CD14-positive monocyte (primary cell): ENCODE measurements at regions not wholly inside any gene's neighbourhood (a gene's known extent, or its start where the extent isn't known, plus 50 kb on each side); places are given as distances from the start of the nearest gene placed in this dataset.
A peak's percentile ranks its signal among the peaks of the same experiment; 100 is the strongest.

Source experiments
- DNase-seq, 3 donors: peaks; one replicate each; pipeline ENCODE4 v3.0.0-alpha.2; 2011 to 2022
- H2AFZ ChIP-seq: 2 replicates; pipeline ENCODE4 v1.6.0; 2012; ENCODE audit warnings: mild to moderate bottlenecking, low read depth, low read length, inconsistent platforms; ENCODE audit not compliant: insufficient read depth, poor library complexity, severe bottlenecking
- H3K27ac ChIP-seq, 2 donors: 1 replicate in 1 of 2; 2 replicates in 1 of 2; pipeline ENCODE4 v1.5.1; 2012 to 2013; ENCODE audit warnings: low read length in 2 of 2, control low read depth in 1 of 2, inconsistent platforms in 1 of 2, low read depth in 1 of 2, mild to moderate bottlenecking in 1 of 2
- H3K27me3 ChIP-seq, 2 donors: one replicate each; pipeline versions ENCODE4 v1.6.0 to v1.6.1; 2011 to 2013; ENCODE audit warnings: low read length in 2 of 2; ENCODE audit not compliant: control insufficient read depth in 2 of 2, insufficient read depth in 2 of 2
- H3K36me3 ChIP-seq, 2 donors: replicated peaks in 1 of 2; 1 replicate in 1 of 2; 2 replicates in 1 of 2; pipeline versions ENCODE4 v1.5.1 to v1.6.1; 2012 to 2013; ENCODE audit warnings: low read length in 2 of 2, control low read depth in 1 of 2, inconsistent platforms in 1 of 2, mild to moderate bottlenecking in 1 of 2; ENCODE audit not compliant: insufficient read depth in 2 of 2, control insufficient read depth in 1 of 2
- H3K4me1 ChIP-seq, 2 donors: 1 replicate in 1 of 2; 2 replicates in 1 of 2; pipeline versions ENCODE4 v1.5.1 to v1.6.1; 2012 to 2013; ENCODE audit warnings: low read length in 2 of 2, control low read depth in 1 of 2, inconsistent platforms in 1 of 2, mild to moderate bottlenecking in 1 of 2, moderate library complexity in 1 of 2; ENCODE audit not compliant: insufficient read depth in 2 of 2, control insufficient read depth in 1 of 2
- H3K4me2 ChIP-seq: replicated peaks from 2 replicates; pipeline ENCODE3; 2012; ENCODE audit warnings: low read length, moderate library complexity, mild to moderate bottlenecking; ENCODE audit not compliant: poor library complexity, severe bottlenecking; ENCODE audit errors: extremely low read depth
- H3K4me3 ChIP-seq, 3 experiments: fragments of 200-600 bp in 1 of 3; sonication (generic) in 1 of 3; replicated peaks in 1 of 3; 1 replicate in 2 of 3; 2 replicates in 1 of 3; pipeline ENCODE4 v1.5.1; 2011 to 2013; ENCODE audit warnings: low read length in 3 of 3, mild to moderate bottlenecking in 3 of 3, control low read depth in 2 of 3, low read depth in 2 of 3, inconsistent platforms in 1 of 3, moderate library complexity in 1 of 3
- H3K79me2 ChIP-seq: 2 replicates; pipeline ENCODE4 v1.6.0; 2012; ENCODE audit warnings: mild to moderate bottlenecking, control low read depth, inconsistent platforms, low read length, moderate library complexity; ENCODE audit not compliant: insufficient read depth
- H3K9ac ChIP-seq: 2 replicates; pipeline ENCODE4 v1.6.0; 2017; ENCODE audit warnings: low read length, mild to moderate bottlenecking; ENCODE audit not compliant: insufficient read depth, poor library complexity, severe bottlenecking
- H3K9me3 ChIP-seq, 2 donors: replicated peaks in 1 of 2; 1 replicate in 1 of 2; 2 replicates in 1 of 2; pipeline versions ENCODE4 v1.5.1 to v1.6.1; 2012 to 2013; ENCODE audit warnings: low read length in 2 of 2, control low read depth in 1 of 2; ENCODE audit not compliant: control insufficient read depth in 1 of 2, insufficient read depth in 1 of 2
- H4K20me1 ChIP-seq: 2 replicates; pipeline ENCODE4 v1.6.0; 2012; ENCODE audit warnings: mild to moderate bottlenecking, low read length, control low read depth, moderate library complexity; ENCODE audit not compliant: insufficient read depth
- H3K27ac Mint-ChIP-seq, 7 donors: one replicate each; pipeline ENCODE4 v1.8.0; 2020; ENCODE audit warnings: mild to moderate bottlenecking in 7 of 7, mixed read lengths in 7 of 7, moderate library complexity in 6 of 7, inconsistent platforms in 2 of 7
- H3K27me3 Mint-ChIP-seq, 3 donors: one replicate each; pipeline ENCODE4 v1.8.0; 2021 to 2022; ENCODE audit warnings: low read depth in 3 of 3, mild to moderate bottlenecking in 3 of 3, mixed read lengths in 3 of 3, moderate library complexity in 3 of 3, inconsistent platforms in 1 of 3
- H3K36me3 Mint-ChIP-seq, 2 donors: one replicate each; pipeline ENCODE4 v1.8.0; 2020; ENCODE audit warnings: mixed read lengths in 2 of 2, inconsistent platforms in 1 of 2, mild to moderate bottlenecking in 1 of 2
- H3K4me1 Mint-ChIP-seq: one replicate; pipeline ENCODE4 v1.8.0; 2020; ENCODE audit warnings: mild to moderate bottlenecking, mixed read lengths
- H3K4me3 Mint-ChIP-seq, 2 donors: one replicate each; pipeline ENCODE4 v1.8.0; 2020; ENCODE audit warnings: mild to moderate bottlenecking in 2 of 2, mixed read lengths in 2 of 2, moderate library complexity in 1 of 2
- H3K9me3 Mint-ChIP-seq, 7 donors: one replicate each; pipeline ENCODE4 v1.8.0; 2020 to 2022; ENCODE audit warnings: mixed read lengths in 7 of 7, mild to moderate bottlenecking in 6 of 7, moderate library complexity in 6 of 7, inconsistent platforms in 2 of 7
- CTCF ChIP-seq: fragments of 200-600 bp; IDR thresholded peaks from one replicate; pipeline ENCODE4 v1.8.0; 2022; ENCODE audit warnings: antibody characterized with exemption, mild to moderate bottlenecking
- WGBS: methylation state at CpG from one replicate; pipeline ENCODE4 v1.1.5; 2013; ENCODE audit warnings: missing lambda C conversion rate; ENCODE audit not compliant: insufficient coverage; 5-methylcytosine and 5-hydroxymethylcytosine counted together
- intact Hi-C, 2 donors: fragments of 100-400 bp; cut with micrococcal nuclease; formaldehyde crosslinking; loops; one replicate each; pipeline versions ENCODE4 v1.15.0 to v1.15.1; 2023

DNA sequence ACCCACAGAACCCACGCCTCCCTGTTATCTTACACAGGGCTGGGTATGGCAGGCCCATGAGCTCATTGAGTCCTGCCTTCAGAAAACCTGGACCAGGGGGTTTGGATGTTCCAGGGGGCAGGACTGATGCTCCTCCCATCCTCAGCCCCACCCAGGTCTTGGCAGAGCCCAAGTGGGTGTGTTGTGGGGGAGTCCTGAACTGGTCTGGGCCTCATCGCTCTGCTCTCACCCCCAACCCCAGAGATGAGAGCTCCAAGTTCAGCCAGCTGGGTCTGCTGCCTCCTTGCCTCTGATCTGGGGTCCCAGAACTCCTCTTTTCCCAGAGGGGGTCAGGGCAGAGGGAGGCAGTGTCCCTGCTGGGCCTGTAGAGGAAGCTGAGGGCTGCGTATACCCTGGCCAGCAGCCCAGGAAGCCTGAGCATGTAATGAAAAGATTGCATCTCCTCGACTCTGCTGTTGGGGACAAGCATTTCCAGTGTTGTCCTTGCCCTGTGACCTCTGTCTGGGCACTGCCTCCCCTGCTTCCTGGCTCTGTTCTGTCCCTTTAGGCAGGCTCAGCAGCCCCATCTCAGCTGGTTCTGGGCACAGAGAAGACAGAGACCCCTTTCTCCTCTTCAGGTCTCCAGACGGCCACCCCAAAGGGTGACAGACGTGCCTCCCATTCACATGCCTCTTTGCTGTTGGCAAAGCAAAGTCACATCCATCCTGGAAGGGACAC lies 54.7 kb upstream of the EPS8L3 start:
- peak overlapping the region in 5 of 7 donors; percentile 8 to 67 (median 53) for H3K27ac Mint-ChIP-seq
- H2AFZ ChIP-seq: no peak overlapping the region

GRCh38 chr1:109817881-109818270 lies 54.2 kb upstream of the EPS8L3 start:
- Histone ChIP-seq H3K27me3 (no peaks in the 10 kb centered on the region), H3K4me2 (no peak overlapping the region), H3K4me1 (peaks cover 75 to 87% of the 10 kb centered on the region in 2 donors), H3K9me3 (peaks cover 0 to 7% of the 10 kb centered on the region in 2 donors), H3K9ac (no peak overlapping the region), H3K27ac (no peak overlapping the region), H4K20me1 (no peaks in the 10 kb centered on the region), H3K36me3 (no peaks in the 10 kb centered on the region), H2AFZ (no peak overlapping the region), H3K79me2 (no peaks in the 10 kb centered on the region), H3K4me3 (no peak overlapping the region)
- Mint-ChIP-seq H3K36me3 (peaks cover 0 to 7% of the 10 kb centered on the region in 2 donors), H3K27me3 (peaks cover 8 to 18% (median 13%) of the 10 kb centered on the region in 3 donors), H3K4me3 (no peak overlapping the region), H3K9me3 (peaks cover 2 to 13% (median 7%) of the 10 kb centered on the region in 7 donors), H3K27ac (peak overlapping the region in 4 of 7 donors; percentile 46 to 69 (median 62)), H3K4me1 (peaks cover 89% of the 10 kb centered on the region)
- no peak for DNase-seq
- 100% methylated on average over 1 of the region's 2 CpGs for WGBS
- no peak for TF ChIP-seq CTCF
- intact Hi-C loops: no loop called here

More for the DNA sequence above, 54.7 kb upstream of the EPS8L3 start:
- DNase-seq: no peak
- Histone ChIP-seq H3K79me2 (no peaks in the 10 kb centered on the region), H3K36me3 (no peaks in the 10 kb centered on the region), H3K4me3 (no peak overlapping the region), H3K9me3 (peaks cover 0 to 7% of the 10 kb centered on the region in 2 donors), H3K9ac (no peak overlapping the region), H3K27me3 (no peaks in the 10 kb centered on the region), H4K20me1 (no peaks in the 10 kb centered on the region), H3K27ac (no peak overlapping the region), H3K4me2 (no peak overlapping the region), H3K4me1 (peaks cover 76 to 88% of the 10 kb centered on the region in 2 donors)
- H3K4me1 Mint-ChIP-seq: peaks cover 89% of the 10 kb centered on the region
- intact Hi-C loops: no loop called here
- H3K36me3 Mint-ChIP-seq: peaks cover 0 to 7% of the 10 kb centered on the region in 2 donors
- no peak overlapping the region for H3K4me3 Mint-ChIP-seq
- peaks cover 2 to 11% (median 5%) of the 10 kb centered on the region in 7 donors for H3K9me3 Mint-ChIP-seq
- H3K27me3 Mint-ChIP-seq: peaks cover 8 to 18% (median 13%) of the 10 kb centered on the region in 3 donors
- 44% methylated on average over 4 of the region's 6 CpGs for WGBS
- TF ChIP-seq CTCF: no peak
